PC-3 (cell line): ENCODE measurements at regions not wholly inside any gene's neighbourhood (a gene's known extent, or its start where the extent isn't known, plus 50 kb on each side); places are given as distances from the start of the nearest gene placed in this dataset.

Experiments used
- EZH2 ChIP-seq: fragments of 300-600 bp; sonication (generic); IDR thresholded peaks from one replicate; pipeline ENCODE4 v1.6.1; 2017; ENCODE audit warnings: antibody characterized with exemption, mild to moderate bottlenecking, low read length; ENCODE audit not compliant: unreplicated experiment
- EZH2phosphoT487 ChIP-seq: fragments of 300-600 bp; sonication (generic); IDR thresholded peaks from 2 replicates; pipeline ENCODE4 v1.6.1; 2018; ENCODE audit warnings: mild to moderate bottlenecking, antibody characterized with exemption, low read length, borderline replicate concordance
- TF ChIP-seq, protein P1 (sequence below): fragments of 300-600 bp; sonication (generic); conservative IDR thresholded peaks from 2 replicates; pipeline ENCODE4 v1.5.1; 2017; ENCODE audit warnings: antibody characterized with exemption, low read depth, mild to moderate bottlenecking, low read length

DNA sequence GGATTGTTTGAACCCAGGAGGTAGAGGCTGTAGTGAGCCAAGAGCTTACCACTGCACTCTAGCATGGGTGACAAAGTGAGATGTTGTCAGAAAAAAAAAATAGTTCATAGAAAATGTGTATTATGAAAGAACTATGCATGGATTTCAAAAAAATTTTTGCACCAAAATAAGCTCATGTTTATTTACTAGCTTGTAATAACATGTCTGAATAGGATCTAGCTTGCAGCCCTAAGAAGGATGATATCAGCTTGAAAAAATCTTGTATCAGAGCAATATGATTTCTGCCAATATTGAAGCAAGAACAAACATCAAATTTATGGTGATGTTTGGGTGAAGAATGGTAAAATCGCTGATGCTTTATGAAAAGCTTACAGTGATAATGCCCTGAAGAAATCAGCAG lies 97.0 kb upstream of the RFX8 start:
- TF ChIP-seq, protein P1, sequence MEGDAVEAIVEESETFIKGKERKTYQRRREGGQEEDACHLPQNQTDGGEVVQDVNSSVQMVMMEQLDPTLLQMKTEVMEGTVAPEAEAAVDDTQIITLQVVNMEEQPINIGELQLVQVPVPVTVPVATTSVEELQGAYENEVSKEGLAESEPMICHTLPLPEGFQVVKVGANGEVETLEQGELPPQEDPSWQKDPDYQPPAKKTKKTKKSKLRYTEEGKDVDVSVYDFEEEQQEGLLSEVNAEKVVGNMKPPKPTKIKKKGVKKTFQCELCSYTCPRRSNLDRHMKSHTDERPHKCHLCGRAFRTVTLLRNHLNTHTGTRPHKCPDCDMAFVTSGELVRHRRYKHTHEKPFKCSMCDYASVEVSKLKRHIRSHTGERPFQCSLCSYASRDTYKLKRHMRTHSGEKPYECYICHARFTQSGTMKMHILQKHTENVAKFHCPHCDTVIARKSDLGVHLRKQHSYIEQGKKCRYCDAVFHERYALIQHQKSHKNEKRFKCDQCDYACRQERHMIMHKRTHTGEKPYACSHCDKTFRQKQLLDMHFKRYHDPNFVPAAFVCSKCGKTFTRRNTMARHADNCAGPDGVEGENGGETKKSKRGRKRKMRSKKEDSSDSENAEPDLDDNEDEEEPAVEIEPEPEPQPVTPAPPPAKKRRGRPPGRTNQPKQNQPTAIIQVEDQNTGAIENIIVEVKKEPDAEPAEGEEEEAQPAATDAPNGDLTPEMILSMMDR: no peak
- TF ChIP-seq EZH2 (no peak), EZH2phosphoT487 (no peak)
